Fibroblast of villous mesenchyme (primary cell): ENCODE measurements at regions not wholly inside any gene's neighbourhood (a gene's known extent, or its start where the extent isn't known, plus 50 kb on each side); places are given as distances from the start of the nearest gene placed in this dataset. TPM values are rescaled to one million over a fixed set of nuclear protein-coding genes. Genes with fewer than 3 reads are reported as not detected.
"Not testable (repeated sequence)": the region's sequence is repeated elsewhere in the genome, so short reads cannot be mapped to it uniquely, and the experiment has no call there.

Experiments
- DNase-seq: peaks from one replicate; pipeline ENCODE4 v3.0.0-alpha.2; 2010; ENCODE audit warnings: low read depth
- H3K4me3 ChIP-seq: 2 replicates; pipeline ENCODE4 v1.5.1; 2011; ENCODE audit warnings: low read depth, mild to moderate bottlenecking, low read length
- small RNA-seq: library from RNA; depleted of rRNA; stranded (forward); fragments of <200 nt; gene quantifications from one replicate; pipeline ENCODE3, GENCODE V24; 2012
- TF ChIP-seq, protein P1 (sequence below): IDR thresholded peaks from 2 replicates; pipeline ENCODE4 v1.5.1; 2012; ENCODE audit warnings: low read depth, mild to moderate bottlenecking, low read length; ENCODE audit not compliant: insufficient read depth

- no peak for DNase-seq
- H3K4me3 ChIP-seq = no peak overlapping the region
- TF ChIP-seq, protein P1, sequence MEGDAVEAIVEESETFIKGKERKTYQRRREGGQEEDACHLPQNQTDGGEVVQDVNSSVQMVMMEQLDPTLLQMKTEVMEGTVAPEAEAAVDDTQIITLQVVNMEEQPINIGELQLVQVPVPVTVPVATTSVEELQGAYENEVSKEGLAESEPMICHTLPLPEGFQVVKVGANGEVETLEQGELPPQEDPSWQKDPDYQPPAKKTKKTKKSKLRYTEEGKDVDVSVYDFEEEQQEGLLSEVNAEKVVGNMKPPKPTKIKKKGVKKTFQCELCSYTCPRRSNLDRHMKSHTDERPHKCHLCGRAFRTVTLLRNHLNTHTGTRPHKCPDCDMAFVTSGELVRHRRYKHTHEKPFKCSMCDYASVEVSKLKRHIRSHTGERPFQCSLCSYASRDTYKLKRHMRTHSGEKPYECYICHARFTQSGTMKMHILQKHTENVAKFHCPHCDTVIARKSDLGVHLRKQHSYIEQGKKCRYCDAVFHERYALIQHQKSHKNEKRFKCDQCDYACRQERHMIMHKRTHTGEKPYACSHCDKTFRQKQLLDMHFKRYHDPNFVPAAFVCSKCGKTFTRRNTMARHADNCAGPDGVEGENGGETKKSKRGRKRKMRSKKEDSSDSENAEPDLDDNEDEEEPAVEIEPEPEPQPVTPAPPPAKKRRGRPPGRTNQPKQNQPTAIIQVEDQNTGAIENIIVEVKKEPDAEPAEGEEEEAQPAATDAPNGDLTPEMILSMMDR = no peak
Observed at GRCh38 chr16:48682971-48683370, 73.0 kb upstream of the N4BP1 start.

DNA sequence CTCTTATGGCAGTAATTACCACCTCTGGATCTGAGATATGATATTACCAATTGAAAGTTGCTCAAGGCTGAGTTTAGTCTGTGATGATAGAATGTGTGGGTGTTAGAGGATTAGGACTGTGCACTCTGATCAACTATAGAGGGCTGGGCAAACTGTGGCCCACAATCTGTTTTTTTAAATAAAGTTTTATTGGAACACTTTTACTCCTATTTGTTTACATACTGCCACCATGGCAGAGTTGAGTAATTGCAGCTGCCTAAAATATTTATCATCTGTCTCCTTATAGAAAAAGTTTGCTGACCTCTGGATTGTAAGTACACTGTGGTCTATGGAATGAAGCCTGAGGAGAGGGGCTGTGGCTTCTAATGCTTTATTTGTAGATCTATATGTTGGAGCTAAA, 71.5 kb upstream of the N4BP1 start:
- TF ChIP-seq, protein P1 = no peak
- no peak for DNase-seq
- H3K4me3 ChIP-seq = no peak overlapping the region

GRCh38 chr16:48680881-48681280, 70.9 kb upstream of the N4BP1 start:
- H3K4me3 ChIP-seq = no peak overlapping the region
- TF ChIP-seq, protein P1 = no peak
- no peak for DNase-seq

GRCh38 chr16:48676836-48677235, 66.9 kb upstream of the N4BP1 start:
- H3K4me3 ChIP-seq = no peak overlapping the region
- DNase-seq = peak; percentile 12
- TF ChIP-seq, protein P1 = no peak

DNA sequence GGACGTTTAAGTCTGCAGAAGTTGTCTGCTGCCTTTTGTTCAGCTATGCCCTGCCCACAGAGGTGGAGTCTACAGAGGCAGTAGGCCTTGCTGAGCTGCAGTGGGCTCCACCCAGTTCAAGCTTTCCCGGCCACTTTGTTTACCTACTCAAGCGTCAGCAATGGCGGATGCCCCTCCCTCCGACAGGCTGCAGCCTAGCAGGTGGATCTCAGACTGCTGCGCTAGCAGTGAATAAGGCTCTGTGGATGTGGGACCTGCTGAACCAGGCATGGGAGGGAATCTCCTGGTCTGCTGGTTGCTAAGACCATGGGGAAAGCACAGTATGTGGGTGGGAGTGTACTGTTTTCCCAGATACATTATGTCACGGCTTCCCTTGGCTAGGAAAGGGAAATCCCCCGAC, 58.2 kb upstream of the N4BP1 start:
- not testable (repeated sequence) for DNase-seq, H3K4me3 ChIP-seq

- H3K4me3 ChIP-seq = no peak overlapping the region
- no peak for DNase-seq
- TF ChIP-seq, protein P1 = no peak
Observed at GRCh38 chr16:48659940-48660339, 50.0 kb upstream of the N4BP1 start.

Small RNA genes in the stretch of these regions (small RNA-seq; reads per million reads assigned to genes)
- not detected for gene AC023827.1
- gene MTND4LP25 = not detected
- not detected for gene RNU6-257P
